ENCODE measurements at regions not wholly inside any gene's neighbourhood (a gene's known extent, or its start where the extent isn't known, plus 50 kb on each side); places are given as distances from the start of the nearest gene placed in this dataset.

GRCh38 chr7:42345478-42346299 lies 108.7 kb upstream of the GLI3 start:
- Histone ChIP-seq H3K36me3 (ENCODE audit: control insufficient read depth in 2 of 2, insufficient read depth in 2 of 2, low read length in 2 of 2) (no peaks in the 10 kb centered on the region), H3K9me3 (ENCODE audit: control insufficient read depth in 2 of 2, low read length in 2 of 2) (no peaks in the 10 kb centered on the region), H3K27ac (ENCODE audit: low read depth in 2 of 2, low read length in 2 of 2) (no peak overlapping the region), H3K9ac (ENCODE audit: low read depth in 1 of 2, low read length in 2 of 2) (no peak overlapping the region), H3K4me1 (ENCODE audit: control insufficient read depth in 2 of 2, insufficient read depth in 2 of 2, low read length in 2 of 2) (no peaks in the 10 kb centered on the region), H3K4me3 (ENCODE audit: low read length in 2 of 2) (no peak overlapping the region), H3K27me3 (ENCODE audit: control insufficient read depth in 2 of 2, insufficient read depth in 2 of 2, low read length in 2 of 2) (no peaks in the 10 kb centered on the region)

GRCh38 chr7:42344198-42344755 lies 107.3 kb upstream of the GLI3 start:
- Histone ChIP-seq H3K9ac (ENCODE audit: low read depth in 1 of 2, low read length in 2 of 2) (no peak overlapping the region), H3K27ac (ENCODE audit: low read depth in 2 of 2, low read length in 2 of 2) (no peak overlapping the region), H3K9me3 (ENCODE audit: control insufficient read depth in 2 of 2, low read length in 2 of 2) (no peaks in the 10 kb centered on the region), H3K27me3 (ENCODE audit: control insufficient read depth in 2 of 2, insufficient read depth in 2 of 2, low read length in 2 of 2) (no peaks in the 10 kb centered on the region), H3K36me3 (ENCODE audit: control insufficient read depth in 2 of 2, insufficient read depth in 2 of 2, low read length in 2 of 2) (no peaks in the 10 kb centered on the region), H3K4me1 (ENCODE audit: control insufficient read depth in 2 of 2, insufficient read depth in 2 of 2, low read length in 2 of 2) (no peaks in the 10 kb centered on the region), H3K4me3 (ENCODE audit: low read length in 2 of 2) (no peak overlapping the region)

GRCh38 chr7:42342381-42342780 lies 105.4 kb upstream of the GLI3 start:
- Histone ChIP-seq H3K36me3 (ENCODE audit: control insufficient read depth in 2 of 2, insufficient read depth in 2 of 2, low read length in 2 of 2) (no peaks in the 10 kb centered on the region), H3K27me3 (ENCODE audit: control insufficient read depth in 2 of 2, insufficient read depth in 2 of 2, low read length in 2 of 2) (no peaks in the 10 kb centered on the region), H3K4me1 (ENCODE audit: control insufficient read depth in 2 of 2, insufficient read depth in 2 of 2, low read length in 2 of 2) (no peaks in the 10 kb centered on the region), H3K9ac (ENCODE audit: low read depth in 1 of 2, low read length in 2 of 2) (no peak overlapping the region), H3K4me3 (ENCODE audit: low read length in 2 of 2) (no peak overlapping the region), H3K27ac (ENCODE audit: low read depth in 2 of 2, low read length in 2 of 2) (no peak overlapping the region), H3K9me3 (ENCODE audit: control insufficient read depth in 2 of 2, low read length in 2 of 2) (no peaks in the 10 kb centered on the region)

GRCh38 chr7:42340436-42340835 lies 103.4 kb upstream of the GLI3 start:
- no peaks in the 10 kb centered on the region for H3K36me3 ChIP-seq (ENCODE audit: control insufficient read depth in 2 of 2, insufficient read depth in 2 of 2, low read length in 2 of 2)
- H3K9ac ChIP-seq (ENCODE audit: low read depth in 1 of 2, low read length in 2 of 2): no peak overlapping the region

DNA sequence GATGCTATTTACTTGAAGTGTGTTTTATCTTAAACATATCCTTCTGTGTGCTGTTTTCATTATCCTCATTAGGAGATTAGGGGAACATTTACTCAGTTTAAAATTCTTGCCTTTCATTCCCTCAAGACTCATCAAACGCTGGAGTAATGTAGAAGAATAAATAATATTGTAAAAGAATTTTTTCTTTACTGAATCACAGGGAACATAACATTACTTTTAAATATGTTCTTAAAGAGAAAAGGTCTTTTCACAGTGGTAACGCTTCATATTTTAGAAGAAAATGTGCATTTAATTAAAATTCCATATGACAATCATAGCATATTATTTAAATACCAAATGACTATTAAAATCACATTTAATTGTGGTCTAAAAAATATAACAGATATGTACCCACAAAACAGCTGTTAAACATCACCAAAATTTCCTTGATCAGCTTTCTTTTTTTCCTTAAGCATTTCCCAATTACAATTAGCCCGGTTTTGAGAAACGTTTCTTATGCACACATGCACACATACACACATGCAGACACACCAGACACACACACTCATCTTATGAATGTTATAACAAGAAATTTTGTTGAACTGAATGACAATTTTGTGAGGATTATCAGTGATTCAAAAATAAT lies 102.0 kb upstream of the GLI3 start:
- H3K4me1 ChIP-seq (ENCODE audit: control insufficient read depth in 2 of 2, insufficient read depth in 2 of 2, low read length in 2 of 2): no peaks in the 10 kb centered on the region

More at GRCh38 chr7:42340436-42340835, 103.4 kb upstream of the GLI3 start:
- Histone ChIP-seq H3K27me3 (ENCODE audit: control insufficient read depth in 2 of 2, insufficient read depth in 2 of 2, low read length in 2 of 2) (no peaks in the 10 kb centered on the region), H3K4me1 (ENCODE audit: control insufficient read depth in 2 of 2, insufficient read depth in 2 of 2, low read length in 2 of 2) (no peaks in the 10 kb centered on the region), H3K27ac (ENCODE audit: low read depth in 2 of 2, low read length in 2 of 2) (no peak overlapping the region), H3K4me3 (ENCODE audit: low read length in 2 of 2) (no peak overlapping the region), H3K9me3 (ENCODE audit: control insufficient read depth in 2 of 2, low read length in 2 of 2) (no peaks in the 10 kb centered on the region)

GRCh38 chr7:42338231-42338915 lies 101.4 kb upstream of the GLI3 start:
- H3K27ac ChIP-seq (ENCODE audit: low read depth in 2 of 2, low read length in 2 of 2): no peak overlapping the region
- H3K4me1 ChIP-seq (ENCODE audit: control insufficient read depth in 2 of 2, insufficient read depth in 2 of 2, low read length in 2 of 2): no peaks in the 10 kb centered on the region
- H3K36me3 ChIP-seq (ENCODE audit: control insufficient read depth in 2 of 2, insufficient read depth in 2 of 2, low read length in 2 of 2): no peaks in the 10 kb centered on the region
- no peak overlapping the region for H3K4me3 ChIP-seq (ENCODE audit: low read length in 2 of 2)
- no peaks in the 10 kb centered on the region for H3K27me3 ChIP-seq (ENCODE audit: control insufficient read depth in 2 of 2, insufficient read depth in 2 of 2, low read length in 2 of 2)
- no peak overlapping the region for H3K9ac ChIP-seq (ENCODE audit: low read depth in 1 of 2, low read length in 2 of 2)
- H3K9me3 ChIP-seq (ENCODE audit: control insufficient read depth in 2 of 2, low read length in 2 of 2): no peaks in the 10 kb centered on the region

More for the DNA sequence above, 102.0 kb upstream of the GLI3 start:
- no peak overlapping the region for H3K9ac ChIP-seq (ENCODE audit: low read depth in 1 of 2, low read length in 2 of 2)
- no peaks in the 10 kb centered on the region for H3K9me3 ChIP-seq (ENCODE audit: control insufficient read depth in 2 of 2, low read length in 2 of 2)
- H3K36me3 ChIP-seq (ENCODE audit: control insufficient read depth in 2 of 2, insufficient read depth in 2 of 2, low read length in 2 of 2): no peaks in the 10 kb centered on the region
- H3K4me3 ChIP-seq (ENCODE audit: low read length in 2 of 2): no peak overlapping the region
- no peak overlapping the region for H3K27ac ChIP-seq (ENCODE audit: low read depth in 2 of 2, low read length in 2 of 2)
- H3K27me3 ChIP-seq (ENCODE audit: control insufficient read depth in 2 of 2, insufficient read depth in 2 of 2, low read length in 2 of 2): no peaks in the 10 kb centered on the region

DNA sequence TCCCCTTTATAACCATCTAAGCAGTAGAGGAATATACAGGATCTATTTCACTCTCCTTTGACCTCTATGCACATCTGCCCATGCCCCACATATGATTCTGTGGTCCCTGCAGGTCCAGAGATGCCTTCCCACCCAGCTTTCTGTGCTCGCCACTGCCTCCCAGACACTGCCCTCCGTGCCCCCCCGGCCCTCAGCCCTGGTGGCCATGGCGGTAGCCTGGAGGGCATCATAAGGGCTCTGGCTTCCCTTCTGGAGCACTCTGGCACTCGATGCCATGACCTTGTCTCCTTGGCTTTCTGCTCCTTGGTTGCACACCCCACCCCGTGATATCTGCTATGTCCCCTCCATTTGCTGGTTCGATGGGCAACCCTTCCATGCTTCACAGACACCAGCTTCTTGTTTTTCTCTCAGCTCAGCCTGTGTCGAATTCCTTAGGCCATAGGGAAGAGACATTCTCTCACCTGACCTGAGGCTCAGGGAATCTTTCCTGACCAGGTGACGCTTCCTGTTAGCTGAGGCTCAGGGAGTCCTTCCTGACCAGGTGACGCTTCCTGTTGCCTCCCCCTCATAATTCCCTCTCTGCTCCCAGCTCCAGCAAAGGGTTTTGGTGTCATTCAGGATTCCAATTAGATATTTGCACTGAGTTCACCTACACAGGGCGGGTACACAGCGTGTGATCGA lies 100.4 kb upstream of the GLI3 start:
- no peak overlapping the region for H3K27ac ChIP-seq (ENCODE audit: low read depth in 2 of 2, low read length in 2 of 2)
- H3K9me3 ChIP-seq (ENCODE audit: control insufficient read depth in 2 of 2, low read length in 2 of 2): no peaks in the 10 kb centered on the region
- H3K4me1 ChIP-seq (ENCODE audit: control insufficient read depth in 2 of 2, insufficient read depth in 2 of 2, low read length in 2 of 2): no peaks in the 10 kb centered on the region
- no peaks in the 10 kb centered on the region for H3K27me3 ChIP-seq (ENCODE audit: control insufficient read depth in 2 of 2, insufficient read depth in 2 of 2, low read length in 2 of 2)
- no peak overlapping the region for H3K4me3 ChIP-seq (ENCODE audit: low read length in 2 of 2)
- H3K36me3 ChIP-seq (ENCODE audit: control insufficient read depth in 2 of 2, insufficient read depth in 2 of 2, low read length in 2 of 2): no peaks in the 10 kb centered on the region
- no peak overlapping the region for H3K9ac ChIP-seq (ENCODE audit: low read depth in 1 of 2, low read length in 2 of 2)

- Histone ChIP-seq H3K4me3 (ENCODE audit: low read length in 2 of 2) (no peak overlapping the region), H3K4me1 (ENCODE audit: control insufficient read depth in 2 of 2, insufficient read depth in 2 of 2, low read length in 2 of 2) (no peaks in the 10 kb centered on the region), H3K9me3 (ENCODE audit: control insufficient read depth in 2 of 2, low read length in 2 of 2) (no peaks in the 10 kb centered on the region), H3K27me3 (ENCODE audit: control insufficient read depth in 2 of 2, insufficient read depth in 2 of 2, low read length in 2 of 2) (no peaks in the 10 kb centered on the region), H3K9ac (ENCODE audit: low read depth in 1 of 2, low read length in 2 of 2) (no peak overlapping the region), H3K36me3 (ENCODE audit: control insufficient read depth in 2 of 2, insufficient read depth in 2 of 2, low read length in 2 of 2) (no peaks in the 10 kb centered on the region), H3K27ac (ENCODE audit: low read depth in 2 of 2, low read length in 2 of 2) (no peak overlapping the region)
Measured at GRCh38 chr7:42332605-42333222, 95.7 kb upstream of the GLI3 start.

DNA sequence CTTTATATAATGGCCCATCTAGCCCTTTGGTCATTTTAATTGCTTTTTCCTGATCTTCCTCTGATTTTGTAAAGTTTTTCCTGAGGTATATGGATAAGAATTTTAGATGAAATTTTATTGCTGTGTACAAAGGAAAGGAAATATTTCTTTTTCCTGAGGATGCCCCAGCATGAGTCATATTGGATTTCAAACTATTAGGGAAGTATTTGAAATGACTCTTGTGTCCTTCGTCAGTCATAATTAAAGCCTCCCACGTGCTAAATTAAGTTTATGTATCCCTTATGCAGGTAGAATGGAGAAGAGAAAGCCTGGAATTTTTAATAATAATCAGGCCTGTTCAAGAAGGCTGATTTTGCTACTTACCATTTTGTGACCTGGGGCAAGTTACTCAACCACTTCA lies 82.6 kb upstream of the GLI3 start:
- Histone ChIP-seq H3K27ac (ENCODE audit: low read depth in 2 of 2, low read length in 2 of 2) (no peak overlapping the region), H3K36me3 (ENCODE audit: control insufficient read depth in 2 of 2, insufficient read depth in 2 of 2, low read length in 2 of 2) (no peaks in the 10 kb centered on the region), H3K9ac (ENCODE audit: low read depth in 1 of 2, low read length in 2 of 2) (no peak overlapping the region), H3K4me1 (ENCODE audit: control insufficient read depth in 2 of 2, insufficient read depth in 2 of 2, low read length in 2 of 2) (no peaks in the 10 kb centered on the region), H3K27me3 (ENCODE audit: control insufficient read depth in 2 of 2, insufficient read depth in 2 of 2, low read length in 2 of 2) (no peaks in the 10 kb centered on the region), H3K9me3 (ENCODE audit: control insufficient read depth in 2 of 2, low read length in 2 of 2) (no peaks in the 10 kb centered on the region), H3K4me3 (ENCODE audit: low read length in 2 of 2) (no peak overlapping the region)
